ENCODE measurements at regions not wholly inside any gene's neighbourhood (a gene's known extent, or its start where the extent isn't known, plus 50 kb on each side); places are given as distances from the start of the nearest gene placed in this dataset.

DNA sequence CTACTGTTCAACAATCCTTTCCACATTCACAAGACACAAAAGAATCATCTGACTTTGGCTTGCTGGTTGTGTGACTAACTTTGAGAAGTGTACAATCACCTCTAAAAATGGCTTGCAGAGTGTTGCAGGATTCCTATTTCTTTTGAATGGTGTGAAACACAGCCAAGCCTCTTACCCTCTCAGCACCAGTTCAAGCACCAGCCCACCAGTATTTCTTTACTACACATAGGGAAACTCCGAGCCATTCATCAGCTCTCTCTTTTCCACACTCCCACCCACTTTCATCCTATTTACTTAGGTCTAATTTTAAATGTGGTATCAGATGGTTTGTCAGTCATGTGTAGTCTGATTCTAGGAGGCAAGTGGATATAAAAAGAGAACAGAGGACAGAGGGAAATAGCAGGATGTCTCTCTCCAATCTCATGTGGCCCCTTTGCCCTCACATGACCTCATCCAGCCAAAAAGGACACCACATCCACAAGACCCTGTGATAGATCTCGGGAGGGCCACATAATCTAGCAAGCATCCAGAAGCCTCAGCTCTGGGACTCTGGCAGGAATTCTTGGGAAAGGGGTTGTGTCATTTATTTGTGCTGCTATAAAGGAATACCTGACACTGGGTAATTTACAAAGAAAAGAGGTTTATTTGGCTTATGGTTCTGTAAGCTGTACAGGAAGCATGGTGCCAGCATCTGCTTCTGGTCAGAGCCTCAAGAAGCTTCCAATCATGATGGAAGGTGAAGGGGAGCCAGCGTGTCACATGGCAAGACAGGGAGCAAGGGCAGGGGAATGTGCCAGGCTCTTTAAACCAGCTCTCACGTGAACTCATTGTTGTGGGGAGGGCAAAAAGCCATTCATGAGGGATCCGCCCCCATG lies 66.8 kb upstream of the NEBL start:
- Histone ChIP-seq H3K27ac (ENCODE audit: low read depth, low read length) (no peak overlapping the region), H3K4me3 (ENCODE audit: low read length) (no peak overlapping the region), H3K9me3 (ENCODE audit: insufficient read depth, low read depth, low read length) (no peaks in the 10 kb centered on the region), H3K27me3 (ENCODE audit: insufficient read depth, low read length) (no peaks in the 10 kb centered on the region), H3K4me1 (ENCODE audit: insufficient read depth, low read length) (no peaks in the 10 kb centered on the region), H3K36me3 (ENCODE audit: insufficient read depth, low read length) (no peaks in the 10 kb centered on the region), H3K9ac (ENCODE audit: low read depth, low read length) (no peak overlapping the region)
- 90% methylated on average over 5 of the region's 5 CpGs for WGBS

DNA sequence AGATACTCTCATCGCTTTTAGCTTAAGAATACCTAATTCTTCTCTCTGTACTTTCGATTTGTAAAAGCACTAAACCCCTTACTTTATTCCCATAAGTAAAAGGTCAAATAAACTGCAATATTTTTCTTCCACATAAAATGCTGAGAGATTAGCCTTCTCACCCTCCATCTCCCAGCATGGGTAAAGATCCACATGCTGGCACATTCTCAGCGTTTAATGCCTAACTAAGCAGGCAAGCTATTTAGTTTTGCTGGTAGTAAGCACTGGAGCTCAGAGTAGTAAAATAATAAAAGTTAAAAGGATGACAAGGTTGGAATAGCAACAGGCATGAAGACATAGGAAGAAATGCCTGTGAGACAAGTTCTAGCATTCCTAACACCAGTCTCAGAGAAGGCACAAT lies 65.9 kb upstream of the NEBL start:
- Histone ChIP-seq H3K4me3 (ENCODE audit: low read length) (no peak overlapping the region), H3K4me1 (ENCODE audit: insufficient read depth, low read length) (no peaks in the 10 kb centered on the region), H3K27ac (ENCODE audit: low read depth, low read length) (no peak overlapping the region), H3K9ac (ENCODE audit: low read depth, low read length) (no peak overlapping the region), H3K36me3 (ENCODE audit: insufficient read depth, low read length) (no peaks in the 10 kb centered on the region), H3K9me3 (ENCODE audit: insufficient read depth, low read depth, low read length) (no peaks in the 10 kb centered on the region), H3K27me3 (ENCODE audit: insufficient read depth, low read length) (no peaks in the 10 kb centered on the region)
- 93% methylated on average over 3 of the region's 3 CpGs for WGBS

DNA sequence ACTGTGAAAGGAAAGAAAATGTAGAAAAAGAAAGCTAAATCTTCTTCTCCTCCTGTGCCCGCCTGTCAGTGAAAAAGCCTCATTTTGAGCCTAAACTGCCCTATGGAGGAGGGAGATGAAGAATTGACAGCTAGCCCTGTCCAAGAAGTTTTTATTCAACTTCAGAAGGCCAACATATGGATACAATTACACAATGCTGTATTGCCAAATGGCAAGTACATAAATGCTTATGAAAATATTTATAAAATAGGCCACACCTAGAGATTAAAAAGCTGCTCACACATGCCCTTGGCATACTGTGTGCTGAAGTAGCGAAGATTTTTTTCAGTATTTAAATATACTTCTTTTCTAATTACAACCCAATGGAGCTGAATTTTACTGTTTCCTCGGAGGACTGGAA lies 65.1 kb upstream of the NEBL start:
- 96% methylated on average over 3 of the region's 3 CpGs for WGBS
- Histone ChIP-seq H3K9me3 (ENCODE audit: insufficient read depth, low read depth, low read length) (no peaks in the 10 kb centered on the region), H3K27me3 (ENCODE audit: insufficient read depth, low read length) (no peaks in the 10 kb centered on the region), H3K4me3 (ENCODE audit: low read length) (no peak overlapping the region), H3K9ac (ENCODE audit: low read depth, low read length) (no peak overlapping the region), H3K36me3 (ENCODE audit: insufficient read depth, low read length) (no peaks in the 10 kb centered on the region), H3K4me1 (ENCODE audit: insufficient read depth, low read length) (no peaks in the 10 kb centered on the region), H3K27ac (ENCODE audit: low read depth, low read length) (no peak overlapping the region)

- H3K27ac ChIP-seq (ENCODE audit: low read depth, low read length), result no peak overlapping the region
- H3K36me3 ChIP-seq (ENCODE audit: insufficient read depth, low read length), result peaks cover 7% of the 10 kb centered on the region; the same call in 1 of the 2 replicates
- peaks cover 9% of the 10 kb centered on the region for H3K9me3 ChIP-seq (ENCODE audit: insufficient read depth, low read depth, low read length)
- H3K27me3 ChIP-seq (ENCODE audit: insufficient read depth, low read length), result no peaks in the 10 kb centered on the region
- H3K4me1 ChIP-seq (ENCODE audit: insufficient read depth, low read length), result no peaks in the 10 kb centered on the region
- no peak overlapping the region for H3K4me3 ChIP-seq (ENCODE audit: low read length)
- H3K9ac ChIP-seq (ENCODE audit: low read depth, low read length), result no peak overlapping the region
- 90% methylated on average over 1 of the region's 1 CpG for WGBS
Observed at GRCh38 chr10:20959242-20959641, 62.1 kb upstream of the NEBL start.

DNA sequence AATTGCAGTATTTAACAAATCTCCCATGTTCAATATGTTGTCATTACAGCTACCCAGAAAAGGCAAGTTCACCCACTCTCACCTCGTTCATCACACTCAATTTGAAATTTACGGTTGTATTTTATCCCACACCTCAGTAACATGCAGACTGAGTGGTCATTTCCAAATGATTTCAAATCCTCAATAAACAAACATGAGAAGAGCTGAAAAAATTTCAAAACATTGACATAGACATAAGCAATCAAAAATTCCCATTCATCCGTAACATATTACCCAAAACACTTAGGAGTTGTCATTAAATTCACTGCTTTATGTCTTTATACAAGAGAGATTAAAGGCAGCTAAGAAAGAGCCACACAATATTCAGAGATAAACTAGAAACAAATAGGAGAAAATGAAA lies 61.7 kb upstream of the NEBL start:
- 97% methylated on average over 3 of the region's 3 CpGs for WGBS

GRCh38 chr10:20958225-20958624 lies 61.1 kb upstream of the NEBL start:
- Histone ChIP-seq H3K27ac (ENCODE audit: low read depth, low read length) (no peak overlapping the region), H3K36me3 (ENCODE audit: insufficient read depth, low read length) (peaks cover 7% of the 10 kb centered on the region; the same call in 1 of the 2 replicates), H3K9ac (ENCODE audit: low read depth, low read length) (no peak overlapping the region), H3K27me3 (ENCODE audit: insufficient read depth, low read length) (no peaks in the 10 kb centered on the region), H3K4me3 (ENCODE audit: low read length) (no peak overlapping the region), H3K9me3 (ENCODE audit: insufficient read depth, low read depth, low read length) (peaks cover 17% of the 10 kb centered on the region), H3K4me1 (ENCODE audit: insufficient read depth, low read length) (no peaks in the 10 kb centered on the region)
- 94% methylated on average over 4 of the region's 4 CpGs for whole genome bisulfite sequencing

More for the DNA sequence above, 61.7 kb upstream of the NEBL start:
- Histone ChIP-seq H3K36me3 (ENCODE audit: insufficient read depth, low read length) (peaks cover 7% of the 10 kb centered on the region; the same call in 1 of the 2 replicates), H3K9ac (ENCODE audit: low read depth, low read length) (no peak overlapping the region), H3K9me3 (ENCODE audit: insufficient read depth, low read depth, low read length) (peaks cover 14% of the 10 kb centered on the region), H3K27me3 (ENCODE audit: insufficient read depth, low read length) (no peaks in the 10 kb centered on the region), H3K4me1 (ENCODE audit: insufficient read depth, low read length) (no peaks in the 10 kb centered on the region), H3K4me3 (ENCODE audit: low read length) (no peak overlapping the region), H3K27ac (ENCODE audit: low read depth, low read length) (no peak overlapping the region)

DNA sequence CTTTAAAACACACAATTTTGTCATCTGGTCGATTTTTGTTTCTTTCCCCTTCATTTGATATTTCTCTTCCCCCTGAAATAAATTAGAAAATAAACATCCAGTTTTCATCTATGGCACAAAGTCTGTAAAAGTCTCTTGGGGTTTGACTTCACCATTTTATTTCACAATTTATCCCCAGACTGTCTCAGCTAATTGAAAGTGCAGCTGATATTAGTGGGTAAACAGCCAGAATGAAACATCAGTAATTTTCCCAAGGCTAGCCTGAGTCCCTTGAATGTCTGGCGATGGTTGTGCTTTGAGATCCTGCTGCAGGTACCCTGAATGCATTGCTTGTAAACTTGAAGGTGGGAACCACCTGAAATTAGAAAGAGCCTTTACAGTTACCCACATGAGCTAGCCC lies 60.6 kb upstream of the NEBL start:
- Histone ChIP-seq H3K36me3 (ENCODE audit: insufficient read depth, low read length) (peaks cover 7% of the 10 kb centered on the region; the same call in 1 of the 2 replicates), H3K4me1 (ENCODE audit: insufficient read depth, low read length) (no peaks in the 10 kb centered on the region), H3K9me3 (ENCODE audit: insufficient read depth, low read depth, low read length) (peaks cover 17% of the 10 kb centered on the region), H3K27ac (ENCODE audit: low read depth, low read length) (no peak overlapping the region), H3K9ac (ENCODE audit: low read depth, low read length) (no peak overlapping the region), H3K27me3 (ENCODE audit: insufficient read depth, low read length) (no peaks in the 10 kb centered on the region), H3K4me3 (ENCODE audit: low read length) (no peak overlapping the region)
- 89% methylated on average over 2 of the region's 2 CpGs for WGBS

- Histone ChIP-seq H3K4me3 (ENCODE audit: low read length) (no peak overlapping the region), H3K9ac (ENCODE audit: low read depth, low read length) (no peak overlapping the region), H3K9me3 (ENCODE audit: insufficient read depth, low read depth, low read length) (peaks cover 17% of the 10 kb centered on the region), H3K27me3 (ENCODE audit: insufficient read depth, low read length) (no peaks in the 10 kb centered on the region), H3K4me1 (ENCODE audit: insufficient read depth, low read length) (no peaks in the 10 kb centered on the region), H3K27ac (ENCODE audit: low read depth, low read length) (no peak overlapping the region), H3K36me3 (ENCODE audit: insufficient read depth, low read length) (peaks cover 7% of the 10 kb centered on the region; the same call in 1 of the 2 replicates)
- 91% methylated on average over 3 of the region's 3 CpGs for WGBS
Observed at GRCh38 chr10:20956843-20957242, 59.7 kb upstream of the NEBL start.

- Histone ChIP-seq H3K9me3 (ENCODE audit: insufficient read depth, low read depth, low read length) (peaks cover 17% of the 10 kb centered on the region), H3K36me3 (ENCODE audit: insufficient read depth, low read length) (peaks cover 7% of the 10 kb centered on the region; the same call in 1 of the 2 replicates), H3K27me3 (ENCODE audit: insufficient read depth, low read length) (no peaks in the 10 kb centered on the region), H3K4me1 (ENCODE audit: insufficient read depth, low read length) (no peaks in the 10 kb centered on the region), H3K4me3 (ENCODE audit: low read length) (no peak overlapping the region), H3K9ac (ENCODE audit: low read depth, low read length) (no peak overlapping the region), H3K27ac (ENCODE audit: low read depth, low read length) (no peak overlapping the region)
- 75% methylated on average over 1 of the region's 1 CpG for WGBS
Observed at GRCh38 chr10:20955355-20955893, 58.3 kb upstream of the NEBL start.

DNA sequence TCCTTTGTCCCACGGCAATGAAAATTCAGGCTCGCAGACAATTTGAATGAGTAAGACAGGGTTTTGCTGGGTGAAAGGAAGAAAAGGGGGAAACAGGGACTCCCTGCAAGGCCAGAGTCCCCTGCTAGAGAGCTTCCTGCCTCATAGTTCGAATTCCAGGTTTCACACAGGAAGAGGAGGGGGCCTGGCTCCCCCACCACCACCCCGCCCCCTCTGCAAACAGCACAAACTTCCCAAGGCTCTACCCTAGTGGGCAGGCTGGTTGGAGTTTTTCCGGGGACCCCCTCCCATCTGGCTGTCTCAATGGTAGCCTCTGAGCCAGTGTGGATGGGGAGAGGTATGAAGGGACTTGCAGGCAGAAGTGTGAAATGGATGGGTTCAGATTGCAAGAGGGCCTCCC lies 57.4 kb upstream of the NEBL start:
- 84% methylated on average over 5 of the region's 5 CpGs for whole genome bisulfite sequencing
- 0 out of 2 replicates have a peak, but pooled peaks cover 4% of the 10 kb centered on the region for H3K4me1 ChIP-seq (ENCODE audit: insufficient read depth, low read length)
- H3K27me3 ChIP-seq (ENCODE audit: insufficient read depth, low read length), result no peaks in the 10 kb centered on the region
- H3K9ac ChIP-seq (ENCODE audit: low read depth, low read length), result no peak overlapping the region
- peaks cover 7% of the 10 kb centered on the region; the same call in 1 of the 2 replicates for H3K36me3 ChIP-seq (ENCODE audit: insufficient read depth, low read length)
- H3K4me3 ChIP-seq (ENCODE audit: low read length), result no peak overlapping the region
- peaks cover 17% of the 10 kb centered on the region for H3K9me3 ChIP-seq (ENCODE audit: insufficient read depth, low read depth, low read length)
- 0 out of 2 replicates have a peak overlapping the region, but pooled peaks have one; percentile 39 for H3K27ac ChIP-seq (ENCODE audit: low read depth, low read length)

- H3K4me3 ChIP-seq (ENCODE audit: low read length), result no peak overlapping the region
- WGBS, result 96% methylated on average over 3 of the region's 3 CpGs
- H3K9ac ChIP-seq (ENCODE audit: low read depth, low read length), result no peak overlapping the region
- H3K27me3 ChIP-seq (ENCODE audit: insufficient read depth, low read length), result no peaks in the 10 kb centered on the region
- H3K36me3 ChIP-seq (ENCODE audit: insufficient read depth, low read length), result peaks cover 7% of the 10 kb centered on the region; the same call in 1 of the 2 replicates
- peaks cover 13% of the 10 kb centered on the region for H3K4me1 ChIP-seq (ENCODE audit: insufficient read depth, low read length)
- no peak overlapping the region for H3K27ac ChIP-seq (ENCODE audit: low read depth, low read length)
- H3K9me3 ChIP-seq (ENCODE audit: insufficient read depth, low read depth, low read length), result peaks cover 17% of the 10 kb centered on the region
Observed at GRCh38 chr10:20953120-20953519, 56.0 kb upstream of the NEBL start.

All from HUES64 (cell line).